H9 (cell line): ENCODE measurements at regions not wholly inside any gene's neighbourhood (a gene's known extent, or its start where the extent isn't known, plus 50 kb on each side); places are given as distances from the start of the nearest gene placed in this dataset.

Experiments
- DNase-seq: peaks from one replicate; pipeline ENCODE4 v3.0.0-alpha.2; 2017
- H2AFZ ChIP-seq: one replicate; pipeline ENCODE4 v1.6.1; 2013; ENCODE audit warnings: mild to moderate bottlenecking, low read length, control low read depth, moderate library complexity
- H2AK5ac ChIP-seq: 2 replicates; pipeline ENCODE4 v1.6.1; 2013; ENCODE audit warnings: low read length, control low read depth, mixed read lengths; ENCODE audit not compliant: insufficient read length
- H2BK120ac ChIP-seq: one replicate; pipeline ENCODE4 v1.6.1; 2013; ENCODE audit warnings: low read depth, mild to moderate bottlenecking, low read length, control low read depth, inconsistent platforms; ENCODE audit not compliant: poor library complexity, severe bottlenecking
- H2BK12ac ChIP-seq: 2 replicates; pipeline ENCODE4 v1.6.1; 2013; ENCODE audit warnings: low read length, control low read depth, mixed read lengths, low read depth; ENCODE audit not compliant: insufficient read length
- H2BK15ac ChIP-seq: 2 replicates; pipeline ENCODE4 v1.6.1; 2013; ENCODE audit warnings: low read depth, low read length, control low read depth
- H2BK20ac ChIP-seq: one replicate; pipeline ENCODE4 v1.6.1; 2013; ENCODE audit warnings: low read depth, mild to moderate bottlenecking, low read length, control low read depth, inconsistent platforms; ENCODE audit not compliant: poor library complexity, severe bottlenecking
- H2BK5ac ChIP-seq: 2 replicates; pipeline ENCODE4 v1.6.1; 2013; ENCODE audit warnings: low read length, control low read depth, mixed read lengths; ENCODE audit not compliant: insufficient read length
- H3K14ac ChIP-seq: 2 replicates; pipeline ENCODE4 v1.6.1; 2013; ENCODE audit warnings: low read length, control low read depth; ENCODE audit not compliant: insufficient read depth
- H3K18ac ChIP-seq: 2 replicates; pipeline ENCODE4 v1.6.1; 2013; ENCODE audit warnings: low read depth, mild to moderate bottlenecking, mixed read lengths, low read length, control low read depth; ENCODE audit not compliant: insufficient read length
- H3K23ac ChIP-seq: 2 replicates; pipeline ENCODE4 v1.6.1; 2013; ENCODE audit warnings: low read length, control low read depth, mixed read lengths, low read depth; ENCODE audit not compliant: insufficient read length
- H3K23me2 ChIP-seq: 2 replicates; pipeline ENCODE4 v1.6.1; 2013; ENCODE audit warnings: low read depth, mild to moderate bottlenecking, mixed read lengths, low read length, control low read depth; ENCODE audit not compliant: insufficient read length, poor library complexity, severe bottlenecking
- H3K27ac ChIP-seq: 2 replicates; pipeline ENCODE4 v1.5.1; 2013; ENCODE audit warnings: low read length, control low read depth, mixed read lengths, low read depth; ENCODE audit not compliant: insufficient read length
- H3K27me3 ChIP-seq: 2 replicates; pipeline ENCODE4 v1.6.1; 2013; ENCODE audit warnings: low read length, control low read depth, inconsistent platforms; ENCODE audit not compliant: insufficient read depth
- H3K4ac ChIP-seq: 2 replicates; pipeline ENCODE4 v1.6.1; 2013; ENCODE audit warnings: low read depth, mild to moderate bottlenecking, control low read depth, inconsistent platforms, low read length, moderate library complexity
- H3K4me1 ChIP-seq: 2 replicates; pipeline ENCODE4 v1.6.1; 2013; ENCODE audit warnings: low read length, control low read depth, inconsistent platforms; ENCODE audit not compliant: insufficient read depth
- H3K4me2 ChIP-seq: 2 replicates; pipeline ENCODE4 v1.6.1; 2013; ENCODE audit warnings: low read length, control low read depth, mixed read lengths; ENCODE audit not compliant: insufficient read length, insufficient read depth
- H3K56ac ChIP-seq: 2 replicates; pipeline ENCODE4 v1.6.1; 2013; ENCODE audit warnings: low read depth, mild to moderate bottlenecking, mixed read lengths, low read length, control low read depth; ENCODE audit not compliant: insufficient read length
- H3K79me1 ChIP-seq: 2 replicates; pipeline ENCODE4 v1.6.1; 2013; ENCODE audit warnings: low read depth, mild to moderate bottlenecking, moderate library complexity, low read length, control low read depth, inconsistent platforms; ENCODE audit not compliant: insufficient read depth, poor library complexity, severe bottlenecking
- H3K79me2 ChIP-seq: 2 replicates; pipeline ENCODE4 v1.6.1; 2013; ENCODE audit warnings: low read length, control low read depth, inconsistent platforms; ENCODE audit not compliant: insufficient read depth
- H3K9ac ChIP-seq: 2 replicates; pipeline ENCODE4 v1.6.1; 2013; ENCODE audit warnings: low read length, control low read depth, mixed read lengths; ENCODE audit not compliant: insufficient read length; ENCODE audit errors: extremely low read depth
- H3K9me3 ChIP-seq: one replicate; pipeline ENCODE4 v1.6.1; 2013; ENCODE audit warnings: low read depth, low read length, inconsistent platforms; ENCODE audit not compliant: control insufficient read depth
- H3T11ph ChIP-seq: one replicate; pipeline ENCODE4 v1.6.1; 2013; ENCODE audit warnings: mild to moderate bottlenecking, low read length, control low read depth, inconsistent platforms
- H4K20me1 ChIP-seq: one replicate; pipeline ENCODE4 v1.6.1; 2013; ENCODE audit not compliant: control insufficient read depth, insufficient read length, insufficient read depth
- H4K5ac ChIP-seq: 2 replicates; pipeline ENCODE4 v1.6.1; 2013; ENCODE audit warnings: low read depth, mild to moderate bottlenecking, mixed read lengths, low read length, control low read depth; ENCODE audit not compliant: insufficient read length
- H4K8ac ChIP-seq: replicated peaks from 2 replicates; pipeline ENCODE4 v1.6.1; 2013; ENCODE audit warnings: low read length, control low read depth, mixed read lengths, low read depth; ENCODE audit not compliant: insufficient read length
- H4K91ac ChIP-seq: 2 replicates; pipeline ENCODE4 v1.6.1; 2013; ENCODE audit warnings: low read depth, mild to moderate bottlenecking, moderate library complexity, mixed read lengths, low read length, control low read depth; ENCODE audit not compliant: insufficient read length
- H3K27ac Mint-ChIP-seq, 3 experiments: 2 replicates in 2 of 3; 3 replicates in 1 of 3; pipeline ENCODE4 v1.8.0; 2020 to 2021; ENCODE audit warnings: mixed read lengths in 3 of 3, mild to moderate bottlenecking in 1 of 3, moderate library complexity in 1 of 3
- H3K27me3 Mint-ChIP-seq: 2 replicates; pipeline ENCODE4 v1.8.0; 2021; ENCODE audit warnings: low read depth, mild to moderate bottlenecking, moderate library complexity, mixed read lengths
- H3K36me3 Mint-ChIP-seq, 3 experiments: 2 replicates in 2 of 3; 3 replicates in 1 of 3; pipeline ENCODE4 v1.8.0; 2020 to 2021; ENCODE audit warnings: low read depth in 3 of 3, mixed read lengths in 3 of 3; ENCODE audit not compliant: insufficient read depth in 1 of 3
- H3K4me1 Mint-ChIP-seq, 2 experiments: 2 replicates each; pipeline ENCODE4 v1.8.0; 2020; ENCODE audit warnings: mixed read lengths in 2 of 2
- H3K4me3 Mint-ChIP-seq, 2 experiments: 2 replicates in 1 of 2; 3 replicates in 1 of 2; pipeline ENCODE4 v1.8.0; 2020 to 2021; ENCODE audit warnings: mild to moderate bottlenecking in 2 of 2, mixed read lengths in 2 of 2, moderate library complexity in 1 of 2
- H3K9me3 Mint-ChIP-seq, 2 experiments: 2 replicates in 1 of 2; 3 replicates in 1 of 2; pipeline ENCODE4 v1.8.0; 2020; ENCODE audit warnings: mild to moderate bottlenecking in 2 of 2, mixed read lengths in 2 of 2, moderate library complexity in 1 of 2
- WGBS: extraction: QIAGEN DNeasy Blood & Tissue Kit; methylation state at CpG from one replicate; pipeline ENCODE4 v1.1.7; 2013; ENCODE audit warnings: missing lambda C conversion rate, low lambda C conversion rate, mixed read lengths; ENCODE audit not compliant: insufficient read length; ENCODE audit errors: extremely low coverage; 5-methylcytosine and 5-hydroxymethylcytosine counted together
- TF ChIP-seq, protein P1 (sequence below): fragments of 200-600 bp; sonication (generic); conservative IDR thresholded peaks from 3 replicates; pipeline ENCODE4 v1.8.0; 2021; ENCODE audit warnings: antibody characterized with exemption, mild to moderate bottlenecking

DNA sequence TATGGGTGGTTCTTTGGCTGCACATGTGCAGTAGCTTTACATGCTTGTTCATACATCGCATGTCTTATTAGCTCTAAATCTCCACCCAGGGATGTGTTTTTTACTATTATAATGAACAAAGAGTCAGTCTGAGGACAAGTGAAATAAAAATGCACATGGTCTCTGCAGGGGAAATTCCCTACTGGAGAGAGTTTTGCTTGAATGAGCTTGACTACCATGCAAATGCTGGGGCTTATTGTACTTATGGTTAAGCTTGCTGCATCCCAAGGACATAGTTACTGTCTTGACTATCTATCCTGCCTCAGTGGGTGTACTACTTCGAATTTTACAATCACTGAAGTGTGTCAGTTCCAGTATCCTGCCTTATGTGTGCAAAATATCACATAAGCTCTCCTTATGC lies 362.7 kb downstream of the TDRD15 start:
- no peak overlapping the region for H3K4me3 Mint-ChIP-seq

More for the DNA sequence above, 362.7 kb downstream of the TDRD15 start:
- H2BK120ac ChIP-seq: no peak overlapping the region
- no peaks in the 10 kb centered on the region for H3K9me3 ChIP-seq
- no peaks in the 10 kb centered on the region for H3K4me1 ChIP-seq
- no peak overlapping the region for H3K27ac ChIP-seq
- H3K4me2 ChIP-seq: no peak overlapping the region
- H2BK20ac ChIP-seq: no peak overlapping the region
- no peak overlapping the region for H3K4ac ChIP-seq
- no peak overlapping the region for H2AFZ ChIP-seq
- no peak overlapping the region for H4K5ac ChIP-seq
- peaks cover 0 to 10% of the 10 kb centered on the region in 2 experiments; a peak in 4 of 5 replicates for H3K9me3 Mint-ChIP-seq
- no peak overlapping the region for H4K91ac ChIP-seq
- H2AK5ac ChIP-seq: no peak overlapping the region
- no peaks in the 10 kb centered on the region for H3K23me2 ChIP-seq
- no peak overlapping the region for H2BK12ac ChIP-seq
- no peak overlapping the region for H2BK5ac ChIP-seq
- no peak for DNase-seq
- H2BK15ac ChIP-seq: no peak overlapping the region
- no peaks in the 10 kb centered on the region for H4K20me1 ChIP-seq
- H3K79me2 ChIP-seq: no peaks in the 10 kb centered on the region
- H3K14ac ChIP-seq: no peak overlapping the region
- H3K56ac ChIP-seq: no peak overlapping the region
- no peak overlapping the region for H3T11ph ChIP-seq
- 0 out of 7 replicates have a peak, but pooled peaks cover 0 to 3% (median 0%) of the 10 kb centered on the region in 3 experiments for H3K36me3 Mint-ChIP-seq
- H3K27me3 Mint-ChIP-seq: no peaks in the 10 kb centered on the region
- no peaks in the 10 kb centered on the region for H3K27me3 ChIP-seq
- H3K9ac ChIP-seq: no peak overlapping the region
- no peak overlapping the region for H4K8ac ChIP-seq
- H3K79me1 ChIP-seq: no peaks in the 10 kb centered on the region
- WGBS: no CpG with 5 or more reads among the region's 2 CpGs
- no peak overlapping the region for H3K18ac ChIP-seq
- no peak overlapping the region for H3K23ac ChIP-seq
- H3K27ac Mint-ChIP-seq: no peak overlapping the region; a peak in 1 of 7 replicates
- no peaks in the 10 kb centered on the region for H3K4me1 Mint-ChIP-seq
- TF ChIP-seq, protein P1, sequence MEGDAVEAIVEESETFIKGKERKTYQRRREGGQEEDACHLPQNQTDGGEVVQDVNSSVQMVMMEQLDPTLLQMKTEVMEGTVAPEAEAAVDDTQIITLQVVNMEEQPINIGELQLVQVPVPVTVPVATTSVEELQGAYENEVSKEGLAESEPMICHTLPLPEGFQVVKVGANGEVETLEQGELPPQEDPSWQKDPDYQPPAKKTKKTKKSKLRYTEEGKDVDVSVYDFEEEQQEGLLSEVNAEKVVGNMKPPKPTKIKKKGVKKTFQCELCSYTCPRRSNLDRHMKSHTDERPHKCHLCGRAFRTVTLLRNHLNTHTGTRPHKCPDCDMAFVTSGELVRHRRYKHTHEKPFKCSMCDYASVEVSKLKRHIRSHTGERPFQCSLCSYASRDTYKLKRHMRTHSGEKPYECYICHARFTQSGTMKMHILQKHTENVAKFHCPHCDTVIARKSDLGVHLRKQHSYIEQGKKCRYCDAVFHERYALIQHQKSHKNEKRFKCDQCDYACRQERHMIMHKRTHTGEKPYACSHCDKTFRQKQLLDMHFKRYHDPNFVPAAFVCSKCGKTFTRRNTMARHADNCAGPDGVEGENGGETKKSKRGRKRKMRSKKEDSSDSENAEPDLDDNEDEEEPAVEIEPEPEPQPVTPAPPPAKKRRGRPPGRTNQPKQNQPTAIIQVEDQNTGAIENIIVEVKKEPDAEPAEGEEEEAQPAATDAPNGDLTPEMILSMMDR: no peak
